GM10248 (cell line): ENCODE measurements at regions not wholly inside any gene's neighbourhood (a gene's known extent, or its start where the extent isn't known, plus 50 kb on each side); places are given as distances from the start of the nearest gene placed in this dataset.

Experiments used
- CTCF ChIA-PET: fragments of 300-600 bp; sonication (Branson Sonifier 250); formaldehyde crosslinking; extraction: SDS; loops from one replicate; lab custom pipeline; 2021; ENCODE audit warnings: antibody characterized with exemption; lab: Yijun Ruan, JAX
- POLR2A ChIA-PET: fragments of 350-650 bp; sonication (Branson Sonifier 250); formaldehyde crosslinking; extraction: SDS; loops from one replicate; lab custom pipeline; 2020; ENCODE audit warnings: antibody characterized with exemption; lab: Yijun Ruan, JAX
- DNase-seq: peaks from one replicate; pipeline ENCODE4 v3.0.0; 2012; ENCODE audit errors: extremely low spot score
- TF ChIP-seq, protein P1 (sequence below): IDR thresholded peaks from 2 replicates; pipeline ENCODE4 v1.5.1; 2012; ENCODE audit warnings: mild to moderate bottlenecking, low read depth; ENCODE audit errors: extremely low read depth, missing control alignments, control extremely low read depth

- no peak for DNase-seq
- ChIA-PET CTCF (no interaction called here), POLR2A (no interaction called here)
- TF ChIP-seq, protein P1, sequence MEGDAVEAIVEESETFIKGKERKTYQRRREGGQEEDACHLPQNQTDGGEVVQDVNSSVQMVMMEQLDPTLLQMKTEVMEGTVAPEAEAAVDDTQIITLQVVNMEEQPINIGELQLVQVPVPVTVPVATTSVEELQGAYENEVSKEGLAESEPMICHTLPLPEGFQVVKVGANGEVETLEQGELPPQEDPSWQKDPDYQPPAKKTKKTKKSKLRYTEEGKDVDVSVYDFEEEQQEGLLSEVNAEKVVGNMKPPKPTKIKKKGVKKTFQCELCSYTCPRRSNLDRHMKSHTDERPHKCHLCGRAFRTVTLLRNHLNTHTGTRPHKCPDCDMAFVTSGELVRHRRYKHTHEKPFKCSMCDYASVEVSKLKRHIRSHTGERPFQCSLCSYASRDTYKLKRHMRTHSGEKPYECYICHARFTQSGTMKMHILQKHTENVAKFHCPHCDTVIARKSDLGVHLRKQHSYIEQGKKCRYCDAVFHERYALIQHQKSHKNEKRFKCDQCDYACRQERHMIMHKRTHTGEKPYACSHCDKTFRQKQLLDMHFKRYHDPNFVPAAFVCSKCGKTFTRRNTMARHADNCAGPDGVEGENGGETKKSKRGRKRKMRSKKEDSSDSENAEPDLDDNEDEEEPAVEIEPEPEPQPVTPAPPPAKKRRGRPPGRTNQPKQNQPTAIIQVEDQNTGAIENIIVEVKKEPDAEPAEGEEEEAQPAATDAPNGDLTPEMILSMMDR = no peak
Measured at GRCh38 chr3:177665122-177665808, 468.0 kb upstream of the TBL1XR1 start.

GRCh38 chr3:177672252-177672911 is 475.1 kb upstream of the TBL1XR1 start:
- ChIA-PET POLR2A (no interaction called here), CTCF (interaction anchor here (1.1 kb wide), 1 partner anchor 26 kb away, joined by 3 read pairs; no protein-coding TSS in a partner anchor)
- TF ChIP-seq, protein P1 = no peak
- DNase-seq = no peak

GRCh38 chr3:177673112-177673914 is 476.0 kb upstream of the TBL1XR1 start:
- TF ChIP-seq, protein P1 = no peak
- POLR2A ChIA-PET = no interaction called here
- DNase-seq = no peak
- CTCF ChIA-PET = interaction anchor here (1.1 kb wide), 1 partner anchor 27 kb away, joined by 3 read pairs; no protein-coding TSS in a partner anchor

DNA sequence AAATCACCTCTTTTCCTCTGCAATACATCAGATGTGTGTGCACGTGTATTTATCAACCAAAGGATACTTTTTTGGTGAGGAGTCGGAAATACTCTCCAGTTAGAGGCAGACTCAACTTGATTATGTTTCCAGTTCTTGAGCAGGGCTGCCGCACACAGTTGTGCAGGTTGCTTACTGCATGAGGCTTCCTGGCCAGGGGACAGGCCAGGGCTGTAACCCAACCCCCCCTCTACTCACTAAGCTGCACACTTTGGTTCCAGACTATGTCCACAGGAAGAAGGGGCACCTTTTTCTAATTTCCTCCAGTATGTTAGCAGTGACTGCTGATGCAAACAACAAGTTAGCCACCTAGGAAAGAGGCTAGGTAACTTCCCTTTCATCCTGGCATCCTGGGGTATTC is 476.9 kb upstream of the TBL1XR1 start:
- DNase-seq = no peak
- TF ChIP-seq, protein P1 = no peak
- ChIA-PET CTCF (no interaction called here), POLR2A (no interaction called here)

DNA sequence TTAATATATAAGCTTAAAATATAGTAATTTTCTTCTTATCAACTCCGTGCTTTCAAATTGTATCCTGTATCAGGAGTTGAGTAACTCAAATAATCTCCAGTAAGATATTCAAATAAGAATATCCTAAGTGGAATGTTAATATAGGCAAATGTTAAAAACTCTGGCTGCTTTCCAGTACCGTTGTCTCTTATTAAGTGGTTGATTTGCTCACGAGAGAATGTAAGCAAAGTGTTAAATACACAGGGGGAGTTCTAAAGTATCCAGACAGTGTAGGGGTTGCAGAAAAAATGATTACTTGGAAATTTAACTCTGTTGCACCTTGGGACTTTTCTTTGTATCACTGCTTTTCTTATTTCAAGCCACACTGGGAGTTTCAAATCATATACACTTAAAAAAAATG is 478.9 kb upstream of the TBL1XR1 start:
- POLR2A ChIA-PET = no interaction called here
- DNase-seq = no peak
- TF ChIP-seq, protein P1 = no peak
- CTCF ChIA-PET = no interaction called here

GRCh38 chr3:177676947-177677587 is 479.8 kb upstream of the TBL1XR1 start:
- POLR2A ChIA-PET = no interaction called here
- TF ChIP-seq, protein P1 = no peak
- CTCF ChIA-PET = no interaction called here
- DNase-seq = no peak
